LNCaP clone FGC (cell line): ENCODE measurements at regions not wholly inside any gene's neighbourhood (a gene's known extent, or its start where the extent isn't known, plus 50 kb on each side); places are given as distances from the start of the nearest gene placed in this dataset.

Experiments
- DNase-seq: peaks from one replicate; pipeline ENCODE4 v3.0.0-alpha.2; 2011; ENCODE audit warnings: low read depth
- H3K4me3 ChIP-seq: 2 replicates; pipeline ENCODE4 v1.5.1; 2011; ENCODE audit warnings: mild to moderate bottlenecking, low read depth, low read length, control low read depth
- CTCF ChIP-seq: IDR thresholded peaks from 2 replicates; pipeline ENCODE4 v1.5.1; 2012; ENCODE audit warnings: mild to moderate bottlenecking; ENCODE audit not compliant: control insufficient read depth, insufficient read depth; ENCODE audit errors: extremely low read depth

- no peak for DNase-seq
- no peak overlapping the region for H3K4me3 ChIP-seq
- TF ChIP-seq CTCF: no peak
These were observed 468.2 kb upstream of the DIPK2B start for GRCh38 chrX:45668686-45669443.

- no peak for TF ChIP-seq CTCF
- DNase-seq: no peak
- H3K4me3 ChIP-seq: no peak overlapping the region
These were observed 467.0 kb upstream of the DIPK2B start for GRCh38 chrX:45667666-45668065.

- no peak for DNase-seq
- no peak overlapping the region for H3K4me3 ChIP-seq
- TF ChIP-seq CTCF: no peak
These were observed 464.1 kb upstream of the DIPK2B start for GRCh38 chrX:45664727-45665290.

GRCh38 chrX:45660477-45660876 lies 459.8 kb upstream of the DIPK2B start:
- no peak for TF ChIP-seq CTCF
- no peak overlapping the region for H3K4me3 ChIP-seq
- no peak for DNase-seq

- no peak overlapping the region for H3K4me3 ChIP-seq
- no peak for TF ChIP-seq CTCF
- DNase-seq: no peak
These were observed 432.7 kb upstream of the DIPK2B start for GRCh38 chrX:45633419-45633818.

- no peak for DNase-seq
- H3K4me3 ChIP-seq: no peak overlapping the region
- TF ChIP-seq CTCF: no peak
These were observed 431.8 kb upstream of the DIPK2B start for GRCh38 chrX:45632506-45632905.

GRCh38 chrX:45630078-45630477 lies 429.4 kb upstream of the DIPK2B start:
- H3K4me3 ChIP-seq: no peak overlapping the region
- TF ChIP-seq CTCF: no peak
- no peak for DNase-seq
